ENCODE measurements at regions not wholly inside any gene's neighbourhood (a gene's known extent, or its start where the extent isn't known, plus 50 kb on each side); places are given as distances from the start of the nearest gene placed in this dataset.

GRCh38 chr18:39486268-39486667 is 1920.7 kb upstream of the CELF4 start:
- H3K9me3 ChIP-seq (ENCODE audit: insufficient read depth, low read length): no peaks in the 10 kb centered on the region
- H3K36me3 ChIP-seq (ENCODE audit: insufficient read depth, insufficient read length, low read length): no peaks in the 10 kb centered on the region
- no peaks in the 10 kb centered on the region for H3K27me3 ChIP-seq (ENCODE audit: insufficient read depth, insufficient read length)
- TF ChIP-seq ZNF274 (IDR thresholded peaks at IDR 0.05; ENCODE audit: low read depth, low read length) (no peak), SUZ12 (IDR thresholded peaks at IDR 0.05; ENCODE audit: extremely low read depth, insufficient read depth, insufficient read length) (no peak)
- H3K4me3 ChIP-seq (ENCODE audit: insufficient read length, low read depth): no peak overlapping the region
- DNase-seq (ENCODE audit: low read depth, low spot score): no peak
- H3K4me1 ChIP-seq (ENCODE audit: insufficient read depth, insufficient read length): no peaks in the 10 kb centered on the region
- H3K9ac ChIP-seq (ENCODE audit: insufficient read length, low read depth): no peak overlapping the region

- H3K9ac ChIP-seq (ENCODE audit: insufficient read length, low read depth): no peak overlapping the region
- no peak for DNase-seq (ENCODE audit: low read depth, low spot score)
- H3K27me3 ChIP-seq (ENCODE audit: insufficient read depth, insufficient read length): no peaks in the 10 kb centered on the region
- H3K36me3 ChIP-seq (ENCODE audit: insufficient read depth, insufficient read length, low read length): no peaks in the 10 kb centered on the region
- no peak overlapping the region for H3K4me3 ChIP-seq (ENCODE audit: insufficient read length, low read depth)
- H3K4me1 ChIP-seq (ENCODE audit: insufficient read depth, insufficient read length): no peaks in the 10 kb centered on the region
- no peaks in the 10 kb centered on the region for H3K9me3 ChIP-seq (ENCODE audit: insufficient read depth, low read length)
- no peak for TF ChIP-seq YY1 (IDR thresholded peaks at IDR 0.05; ENCODE audit: insufficient read depth, insufficient read length)
- no peak for TF ChIP-seq ZNF274 (IDR thresholded peaks at IDR 0.05; ENCODE audit: low read depth, low read length)
- TF ChIP-seq SUZ12 (IDR thresholded peaks at IDR 0.05; ENCODE audit: extremely low read depth, insufficient read depth, insufficient read length): no peak
Observed at GRCh38 chr18:39485696-39486095, 1920.1 kb upstream of the CELF4 start.

GRCh38 chr18:39481281-39481680 is 1915.7 kb upstream of the CELF4 start:
- H3K4me3 ChIP-seq (ENCODE audit: insufficient read length, low read depth): no peak overlapping the region
- H3K4me1 ChIP-seq (ENCODE audit: insufficient read depth, insufficient read length): no peaks in the 10 kb centered on the region
- DNase-seq (ENCODE audit: low read depth, low spot score): no peak
- no peaks in the 10 kb centered on the region for H3K36me3 ChIP-seq (ENCODE audit: insufficient read depth, insufficient read length, low read length)
- no peaks in the 10 kb centered on the region for H3K27me3 ChIP-seq (ENCODE audit: insufficient read depth, insufficient read length)
- no peak overlapping the region for H3K9ac ChIP-seq (ENCODE audit: insufficient read length, low read depth)
- H3K9me3 ChIP-seq (ENCODE audit: insufficient read depth, low read length): no peaks in the 10 kb centered on the region
- TF ChIP-seq YY1 (IDR thresholded peaks at IDR 0.05; ENCODE audit: insufficient read depth, insufficient read length): no peak
- no peak for TF ChIP-seq ZNF274 (IDR thresholded peaks at IDR 0.05; ENCODE audit: low read depth, low read length)

GRCh38 chr18:39480494-39481195 is 1915.0 kb upstream of the CELF4 start:
- Histone ChIP-seq H3K4me3 (ENCODE audit: insufficient read length, low read depth) (no peak overlapping the region), H3K9me3 (ENCODE audit: insufficient read depth, low read length) (no peaks in the 10 kb centered on the region), H3K4me1 (ENCODE audit: insufficient read depth, insufficient read length) (no peaks in the 10 kb centered on the region), H3K36me3 (ENCODE audit: insufficient read depth, insufficient read length, low read length) (no peaks in the 10 kb centered on the region), H3K9ac (ENCODE audit: insufficient read length, low read depth) (no peak overlapping the region), H3K27me3 (ENCODE audit: insufficient read depth, insufficient read length) (no peaks in the 10 kb centered on the region)
- no peak for DNase-seq (ENCODE audit: low read depth, low spot score)
- no peak for TF ChIP-seq YY1 (IDR thresholded peaks at IDR 0.05; ENCODE audit: insufficient read depth, insufficient read length)
- no peak for TF ChIP-seq ZNF274 (IDR thresholded peaks at IDR 0.05; ENCODE audit: low read depth, low read length)
- TF ChIP-seq SUZ12 (IDR thresholded peaks at IDR 0.05; ENCODE audit: extremely low read depth, insufficient read depth, insufficient read length): no peak

- Histone ChIP-seq H3K9ac (ENCODE audit: insufficient read length, low read depth) (no peak overlapping the region), H3K4me3 (ENCODE audit: insufficient read length, low read depth) (no peak overlapping the region), H3K36me3 (ENCODE audit: insufficient read depth, insufficient read length, low read length) (no peaks in the 10 kb centered on the region), H3K4me1 (ENCODE audit: insufficient read depth, insufficient read length) (no peaks in the 10 kb centered on the region), H3K9me3 (ENCODE audit: insufficient read depth, low read length) (no peaks in the 10 kb centered on the region), H3K27me3 (ENCODE audit: insufficient read depth, insufficient read length) (no peaks in the 10 kb centered on the region)
- no peak for TF ChIP-seq ZNF274 (IDR thresholded peaks at IDR 0.05; ENCODE audit: low read depth, low read length)
- TF ChIP-seq SUZ12 (IDR thresholded peaks at IDR 0.05; ENCODE audit: extremely low read depth, insufficient read depth, insufficient read length): no peak
- no peak for TF ChIP-seq YY1 (IDR thresholded peaks at IDR 0.05; ENCODE audit: insufficient read depth, insufficient read length)
- DNase-seq (ENCODE audit: low read depth, low spot score): no peak
Observed at GRCh38 chr18:39464006-39464405, 1898.4 kb upstream of the CELF4 start.

GRCh38 chr18:39462436-39462835 is 1896.8 kb upstream of the CELF4 start:
- Histone ChIP-seq H3K9ac (ENCODE audit: insufficient read length, low read depth) (no peak overlapping the region), H3K27me3 (ENCODE audit: insufficient read depth, insufficient read length) (no peaks in the 10 kb centered on the region), H3K4me3 (ENCODE audit: insufficient read length, low read depth) (no peak overlapping the region), H3K36me3 (ENCODE audit: insufficient read depth, insufficient read length, low read length) (no peaks in the 10 kb centered on the region), H3K9me3 (ENCODE audit: insufficient read depth, low read length) (no peaks in the 10 kb centered on the region), H3K4me1 (ENCODE audit: insufficient read depth, insufficient read length) (no peaks in the 10 kb centered on the region)
- no peak for DNase-seq (ENCODE audit: low read depth, low spot score)
- TF ChIP-seq SUZ12 (IDR thresholded peaks at IDR 0.05; ENCODE audit: extremely low read depth, insufficient read depth, insufficient read length) (no peak), ZNF274 (IDR thresholded peaks at IDR 0.05; ENCODE audit: low read depth, low read length) (no peak), YY1 (IDR thresholded peaks at IDR 0.05; ENCODE audit: insufficient read depth, insufficient read length) (no peak)

GRCh38 chr18:39460136-39460535 is 1894.5 kb upstream of the CELF4 start:
- no peaks in the 10 kb centered on the region for H3K27me3 ChIP-seq (ENCODE audit: insufficient read depth, insufficient read length)
- H3K9me3 ChIP-seq (ENCODE audit: insufficient read depth, low read length): no peaks in the 10 kb centered on the region
- H3K36me3 ChIP-seq (ENCODE audit: insufficient read depth, insufficient read length, low read length): no peaks in the 10 kb centered on the region
- TF ChIP-seq ZNF274 (IDR thresholded peaks at IDR 0.05; ENCODE audit: low read depth, low read length): no peak
- no peak for TF ChIP-seq SUZ12 (IDR thresholded peaks at IDR 0.05; ENCODE audit: extremely low read depth, insufficient read depth, insufficient read length)
- no peak for TF ChIP-seq YY1 (IDR thresholded peaks at IDR 0.05; ENCODE audit: insufficient read depth, insufficient read length)
- no peak overlapping the region for H3K9ac ChIP-seq (ENCODE audit: insufficient read length, low read depth)
- no peak for DNase-seq (ENCODE audit: low read depth, low spot score)
- no peaks in the 10 kb centered on the region for H3K4me1 ChIP-seq (ENCODE audit: insufficient read depth, insufficient read length)
- H3K4me3 ChIP-seq (ENCODE audit: insufficient read length, low read depth): no peak overlapping the region

All from NT2/D1 (cell line).